Caco-2 (cell line): ENCODE measurements at regions not wholly inside any gene's neighbourhood (a gene's known extent, or its start where the extent isn't known, plus 50 kb on each side); places are given as distances from the start of the nearest gene placed in this dataset.

Source experiments
- BruUV-seq: library from RNA; stranded (reverse); fragments of 400-500 nt; replicated peaks from 2 replicates; lab custom pipeline; 2021; lab: Mats Ljungman, UMichigan
- CTCF ChIA-PET: fragments of 300-600 bp; sonication (Branson Sonifier 250); formaldehyde crosslinking; loops from one replicate; lab custom pipeline; 2022; ENCODE audit warnings: antibody characterized with exemption; lab: Charles Lee
- POLR2A ChIA-PET: fragments of 300-600 bp; sonication (Branson Sonifier 250); formaldehyde crosslinking; loops from one replicate; lab custom pipeline; 2022; ENCODE audit warnings: antibody characterized with exemption; lab: Charles Lee
- DNase-seq, 2 experiments: peaks; one replicate each; pipeline versions ENCODE4 v3.0.0 to v3.0.0-alpha.2; 2020 to 2022
- H3K27me3 ChIP-seq: replicated peaks from 2 replicates; pipeline ENCODE4 v1.6.0; 2011; ENCODE audit warnings: low read length; ENCODE audit not compliant: control insufficient read depth, insufficient read depth
- H3K36me3 ChIP-seq: 2 replicates; pipeline ENCODE4 v1.5.1; 2011; ENCODE audit warnings: low read length; ENCODE audit not compliant: control insufficient read depth, insufficient read depth
- H3K4me1 ChIP-seq: fragments of 250-450 bp; sonication (Bioruptor Pico); 2 replicates; pipeline ENCODE4 v1.5.1; 2020; ENCODE audit warnings: mild to moderate bottlenecking
- H3K4me3 ChIP-seq: 2 replicates; pipeline ENCODE4 v1.5.1; 2011; ENCODE audit warnings: low read depth, mild to moderate bottlenecking, control low read depth, low read length
- H3K9me3 ChIP-seq: fragments of 250-450 bp; sonication (Bioruptor Pico); 2 replicates; pipeline ENCODE4 v1.5.1; 2020; ENCODE audit warnings: mild to moderate bottlenecking, moderate library complexity
- H3K27ac Mint-ChIP-seq: one replicate; pipeline ENCODE4 v1.8.0; 2022; ENCODE audit warnings: mixed read lengths; ENCODE audit not compliant: unreplicated experiment
- H3K27me3 Mint-ChIP-seq: one replicate; pipeline ENCODE4 v1.8.0; 2022; ENCODE audit warnings: mixed read lengths; ENCODE audit not compliant: insufficient read depth, unreplicated experiment
- H3K36me3 Mint-ChIP-seq: one replicate; pipeline ENCODE4 v1.8.0; 2022; ENCODE audit warnings: mild to moderate bottlenecking, mixed read lengths; ENCODE audit not compliant: insufficient read depth, unreplicated experiment
- H3K4me1 Mint-ChIP-seq: one replicate; pipeline ENCODE4 v1.8.0; 2022; ENCODE audit warnings: low read depth, mixed read lengths; ENCODE audit not compliant: unreplicated experiment
- H3K4me3 Mint-ChIP-seq: one replicate; pipeline ENCODE4 v1.8.0; 2022; ENCODE audit warnings: mild to moderate bottlenecking, moderate library complexity, mixed read lengths; ENCODE audit not compliant: unreplicated experiment
- H3K9me3 Mint-ChIP-seq: one replicate; pipeline ENCODE4 v1.8.0; 2022; ENCODE audit warnings: mixed read lengths; ENCODE audit not compliant: unreplicated experiment
- intact Hi-C: fragments of 100-400 bp; cut with micrococcal nuclease; formaldehyde crosslinking; loops from one replicate; pipeline ENCODE4 v1.10.0; 2022; ENCODE audit not compliant: unreplicated experiment
- TF ChIP-seq, protein P1 (sequence below), 2 experiments: fragments of 200-600 bp in 1 of 2; IDR thresholded peaks; 1 replicate in 1 of 2; 2 replicates in 1 of 2; pipeline versions ENCODE4 v1.5.1 to v1.8.0; 2011 to 2022; ENCODE audit warnings: antibody characterized with exemption in 1 of 2, control low read depth in 1 of 2, inconsistent platforms in 1 of 2, low read depth in 1 of 2, low read length in 1 of 2, mild to moderate bottlenecking in 1 of 2, moderate library complexity in 1 of 2; ENCODE audit not compliant: insufficient read depth in 1 of 2, severe bottlenecking in 1 of 2, unreplicated experiment in 1 of 2

DNA sequence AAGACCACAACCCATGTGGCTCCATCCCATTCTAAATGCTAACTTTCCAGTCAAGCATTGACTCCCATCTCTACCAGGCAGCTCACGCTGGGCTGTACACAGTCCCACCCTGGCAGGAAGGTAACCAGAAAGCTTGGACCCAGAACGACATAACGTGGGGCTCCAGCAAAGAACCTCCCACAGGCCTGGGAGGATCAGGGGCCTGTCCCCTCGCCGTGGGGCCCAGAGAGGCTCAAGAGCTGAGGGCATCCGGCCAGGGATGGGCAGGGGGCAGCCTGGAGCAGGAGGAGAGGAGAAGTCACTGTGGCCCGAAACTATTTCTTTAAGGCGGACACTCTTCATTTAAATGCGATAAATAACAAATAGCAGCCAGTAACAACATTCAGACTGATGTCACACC is 169.9 kb downstream of the SHANK2 start:
- no peak overlapping the region for H3K4me3 Mint-ChIP-seq
- H3K9me3 Mint-ChIP-seq, result peaks cover 9% of the 10 kb centered on the region
- ChIA-PET CTCF (no interaction called here), POLR2A (no interaction called here)
- H3K4me1 ChIP-seq, result no peaks in the 10 kb centered on the region
- H3K27ac Mint-ChIP-seq, result no peak overlapping the region
- TF ChIP-seq, protein P1, sequence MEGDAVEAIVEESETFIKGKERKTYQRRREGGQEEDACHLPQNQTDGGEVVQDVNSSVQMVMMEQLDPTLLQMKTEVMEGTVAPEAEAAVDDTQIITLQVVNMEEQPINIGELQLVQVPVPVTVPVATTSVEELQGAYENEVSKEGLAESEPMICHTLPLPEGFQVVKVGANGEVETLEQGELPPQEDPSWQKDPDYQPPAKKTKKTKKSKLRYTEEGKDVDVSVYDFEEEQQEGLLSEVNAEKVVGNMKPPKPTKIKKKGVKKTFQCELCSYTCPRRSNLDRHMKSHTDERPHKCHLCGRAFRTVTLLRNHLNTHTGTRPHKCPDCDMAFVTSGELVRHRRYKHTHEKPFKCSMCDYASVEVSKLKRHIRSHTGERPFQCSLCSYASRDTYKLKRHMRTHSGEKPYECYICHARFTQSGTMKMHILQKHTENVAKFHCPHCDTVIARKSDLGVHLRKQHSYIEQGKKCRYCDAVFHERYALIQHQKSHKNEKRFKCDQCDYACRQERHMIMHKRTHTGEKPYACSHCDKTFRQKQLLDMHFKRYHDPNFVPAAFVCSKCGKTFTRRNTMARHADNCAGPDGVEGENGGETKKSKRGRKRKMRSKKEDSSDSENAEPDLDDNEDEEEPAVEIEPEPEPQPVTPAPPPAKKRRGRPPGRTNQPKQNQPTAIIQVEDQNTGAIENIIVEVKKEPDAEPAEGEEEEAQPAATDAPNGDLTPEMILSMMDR (IDR thresholded peaks at IDR 0.05; ENCODE audit: insufficient read depth in 1 of 2, low read depth in 1 of 2, low read length in 1 of 2, severe bottlenecking in 1 of 2, unreplicated experiment in 1 of 2), result no peak
- H3K27me3 Mint-ChIP-seq, result no peaks in the 10 kb centered on the region
- no peaks in the 10 kb centered on the region for H3K9me3 ChIP-seq
- H3K4me1 Mint-ChIP-seq, result peaks cover 4% of the 10 kb centered on the region
- no TSS peak for BruUV-seq
- peaks cover 9% of the 10 kb centered on the region for H3K36me3 ChIP-seq
- H3K36me3 Mint-ChIP-seq, result peaks cover 70% of the 10 kb centered on the region
- no peak for DNase-seq
- no peaks in the 10 kb centered on the region for H3K27me3 ChIP-seq
- no peak overlapping the region for H3K4me3 ChIP-seq
- intact Hi-C loops, result no loop called here

DNA sequence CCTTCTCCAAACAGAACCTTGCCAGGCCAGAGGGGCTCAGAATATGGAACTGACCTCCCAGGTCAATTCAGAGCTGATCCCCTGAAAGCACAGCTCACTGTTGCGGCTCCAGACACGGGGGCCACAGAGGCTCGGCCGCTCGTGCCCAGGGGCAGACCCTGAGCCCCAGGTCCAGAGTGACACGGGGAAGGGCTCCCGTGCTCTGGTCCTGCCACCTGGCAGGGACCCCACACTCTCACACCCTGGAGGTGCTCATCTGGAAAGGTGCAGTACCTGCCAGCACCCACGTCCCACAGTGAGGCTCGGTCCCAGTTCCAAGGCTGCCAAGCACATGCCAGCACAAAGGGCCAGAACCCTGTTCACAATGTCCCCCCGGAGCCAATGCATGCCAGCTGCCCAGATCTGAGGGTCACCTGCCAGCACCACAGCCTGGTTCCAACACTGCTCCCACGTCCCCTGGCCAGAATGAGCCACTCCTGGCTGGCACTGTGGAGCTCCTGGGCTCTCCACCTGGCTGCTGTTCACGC is 170.6 kb downstream of the SHANK2 start:
- ChIA-PET POLR2A (no interaction called here), CTCF (no interaction called here)
- Histone ChIP-seq H3K9me3 (no peaks in the 10 kb centered on the region), H3K4me1 (no peaks in the 10 kb centered on the region), H3K36me3 (peaks cover 9% of the 10 kb centered on the region), H3K27me3 (no peaks in the 10 kb centered on the region), H3K4me3 (no peak overlapping the region)
- intact Hi-C loops, result loop anchor here (2.0 kb wide), 1 partner anchor 267 kb away; no protein-coding TSS in a partner anchor
- peaks cover 11% of the 10 kb centered on the region for H3K4me1 Mint-ChIP-seq
- H3K9me3 Mint-ChIP-seq, result peaks cover 9% of the 10 kb centered on the region
- H3K27ac Mint-ChIP-seq, result no peak overlapping the region
- no TSS peak for BruUV-seq
- no peaks in the 10 kb centered on the region for H3K27me3 Mint-ChIP-seq
- no peak overlapping the region for H3K4me3 Mint-ChIP-seq
- TF ChIP-seq, protein P1 (IDR thresholded peaks at IDR 0.05; ENCODE audit: insufficient read depth in 1 of 2, low read depth in 1 of 2, low read length in 1 of 2, severe bottlenecking in 1 of 2, unreplicated experiment in 1 of 2), result no peak
- DNase-seq, result no peak
- H3K36me3 Mint-ChIP-seq, result peaks cover 69% of the 10 kb centered on the region

DNA sequence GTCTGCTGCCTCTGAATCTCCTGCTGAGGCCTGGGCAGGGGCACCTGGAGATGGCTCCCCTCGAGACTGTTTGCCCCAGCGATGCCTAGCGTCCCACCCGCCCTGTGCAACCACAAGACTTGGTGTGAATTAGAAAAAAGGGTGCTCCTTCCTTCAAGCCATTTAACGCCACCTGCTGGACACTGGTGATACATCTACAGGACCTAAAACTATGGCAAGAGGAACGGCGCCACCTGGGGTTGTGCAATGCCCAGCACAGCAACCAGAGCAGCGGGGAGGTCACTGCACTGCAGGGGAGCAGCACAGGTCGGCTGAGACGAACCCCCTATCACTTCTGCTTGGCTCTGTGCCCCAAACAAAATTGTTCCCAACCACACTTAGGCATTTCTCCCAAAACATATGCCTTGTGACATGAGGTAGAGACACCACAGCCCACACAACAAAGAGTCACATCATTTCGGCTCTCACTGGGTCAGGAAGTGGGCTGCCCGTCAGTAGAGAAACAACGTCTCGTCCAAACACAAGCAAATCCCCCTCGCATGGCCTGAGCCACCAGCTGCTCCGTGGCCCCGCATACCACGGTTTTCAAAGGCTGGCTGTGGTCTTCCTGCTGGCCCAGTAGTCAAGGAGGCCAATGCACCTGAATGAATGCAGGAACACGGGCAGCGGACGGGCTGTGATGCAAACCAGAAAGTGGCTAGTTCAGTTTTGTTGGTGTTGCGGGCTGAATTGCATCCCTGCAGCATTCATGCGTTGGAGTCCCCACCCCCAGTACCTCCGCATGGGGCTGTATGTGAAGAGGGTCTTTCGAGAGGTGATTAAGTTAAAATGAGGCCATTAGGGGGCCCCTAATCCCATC is 171.9 kb downstream of the SHANK2 start:
- Mint-ChIP-seq H3K9me3 (peaks cover 9% of the 10 kb centered on the region), H3K4me1 (peaks cover 14% of the 10 kb centered on the region), H3K27ac (no peak overlapping the region), H3K27me3 (no peaks in the 10 kb centered on the region), H3K4me3 (no peak overlapping the region), H3K36me3 (peaks cover 75% of the 10 kb centered on the region)
- Histone ChIP-seq H3K9me3 (no peaks in the 10 kb centered on the region), H3K36me3 (peaks cover 7% of the 10 kb centered on the region), H3K4me1 (no peaks in the 10 kb centered on the region), H3K27me3 (no peaks in the 10 kb centered on the region), H3K4me3 (no peak overlapping the region)
- TF ChIP-seq, protein P1 (IDR thresholded peaks at IDR 0.05; ENCODE audit: insufficient read depth in 1 of 2, low read depth in 1 of 2, low read length in 1 of 2, severe bottlenecking in 1 of 2, unreplicated experiment in 1 of 2), result peak; percentile 95
- intact Hi-C loops, result loop anchor here (1.0 to 2.0 kb wide), 2 partner anchors 266 to 613 kb away; no protein-coding TSS in a partner anchor
- no TSS peak for BruUV-seq
- CTCF ChIA-PET, result no interaction called here
- POLR2A ChIA-PET, result no interaction called here
- DNase-seq, result peak; percentile 85 to 87
